SK-N-SH (cell line): ENCODE measurements at regions not wholly inside any gene's neighbourhood (a gene's known extent, or its start where the extent isn't known, plus 50 kb on each side); places are given as distances from the start of the nearest gene placed in this dataset.
A peak's percentile ranks its signal among the peaks of the same experiment; 100 is the strongest.

Experiments
- CTCF ChIA-PET: fragments of 300-600, 350-600 bp; formaldehyde crosslinking; extraction: SDS; loops from one replicate; lab custom pipeline; 2021; lab: Yijun Ruan, JAX
- POLR2A ChIA-PET: fragments of 350-600 bp; sonication (Branson Sonifier 250); formaldehyde crosslinking; extraction: SDS; loops from one replicate; lab custom pipeline; 2020; ENCODE audit warnings: antibody characterized with exemption, inconsistent platforms; lab: Yijun Ruan, JAX
- DNase-seq: peaks from one replicate; pipeline ENCODE4 v3.0.0; 2012
- H2AFZ ChIP-seq: fragments of 200-600 bp; sonication (generic); 2 replicates; pipeline ENCODE4 v1.8.1; 2016; ENCODE audit warnings: antibody characterized with exemption, mild to moderate bottlenecking, low read depth
- H3F3A ChIP-seq: fragments of 200-600 bp; sonication (generic); replicated peaks from 2 replicates; pipeline ENCODE3; 2016; ENCODE audit warnings: antibody characterized with exemption, mild to moderate bottlenecking; ENCODE audit not compliant: insufficient read depth
- H3K27ac ChIP-seq, 2 experiments: fragments of 200-500 bp in 1 of 2; fragments of 200-600 bp in 1 of 2; sonication (Bioruptor generic) in 1 of 2; sonication (generic), shearing (Covaris generic) in 1 of 2; 2 replicates each; pipeline versions ENCODE4 v1.5.1 to v1.6.1; 2014 to 2016; ENCODE audit warnings: low read depth in 2 of 2, inconsistent platforms in 1 of 2, low read length in 1 of 2, mild to moderate bottlenecking in 1 of 2, mixed read lengths in 1 of 2
- H3K27me3 ChIP-seq: fragments of 200-600 bp; sonication (generic), shearing (Covaris generic); 2 replicates; pipeline ENCODE4 v1.6.1; 2016; ENCODE audit warnings: mixed run types; ENCODE audit not compliant: insufficient read depth
- H3K36me3 ChIP-seq, 2 experiments: fragments of 200-500 bp in 1 of 2; fragments of 200-600 bp in 1 of 2; sonication (Bioruptor generic) in 1 of 2; sonication (generic) in 1 of 2; replicated peaks in 1 of 2; 2 replicates each; pipeline versions ENCODE3 to v1.5.1; 2014 to 2016; ENCODE audit warnings: low read length in 1 of 2, mild to moderate bottlenecking in 1 of 2; ENCODE audit not compliant: insufficient read depth in 2 of 2, control insufficient read depth in 1 of 2
- H3K4me1 ChIP-seq, 2 experiments: fragments of 200-500 bp in 1 of 2; fragments of 200-600 bp in 1 of 2; sonication (Bioruptor generic) in 1 of 2; sonication (generic), shearing (Covaris generic) in 1 of 2; 2 replicates each; pipeline versions ENCODE4 v1.5.1 to v1.6.1; 2014 to 2016; ENCODE audit warnings: low read depth in 1 of 2, low read length in 1 of 2, mixed run types in 1 of 2; ENCODE audit not compliant: insufficient read depth in 2 of 2, control insufficient read depth in 1 of 2
- H3K4me2 ChIP-seq: fragments of 200-600 bp; sonication (generic), shearing (Covaris generic); 2 replicates; pipeline ENCODE4 v1.6.1; 2017; ENCODE audit warnings: mixed run types
- H3K4me3 ChIP-seq, 2 experiments: fragments of 200-500 bp in 1 of 2; fragments of 200-600 bp in 1 of 2; sonication (Bioruptor generic) in 1 of 2; sonication (generic), shearing (Covaris generic) in 1 of 2; 2 replicates each; pipeline versions ENCODE4 v1.5.1 to v1.8.1; 2014 to 2016; ENCODE audit warnings: low read depth in 2 of 2, inconsistent platforms in 1 of 2, low read length in 1 of 2, mild to moderate bottlenecking in 1 of 2, mixed read lengths in 1 of 2, moderate library complexity in 1 of 2
- H3K79me2 ChIP-seq: fragments of 200-600 bp; sonication (generic); 2 replicates; pipeline ENCODE4 v1.8.1; 2017; ENCODE audit warnings: mild to moderate bottlenecking; ENCODE audit not compliant: insufficient read depth
- H3K9ac ChIP-seq: fragments of 200-600 bp; sonication (generic); 2 replicates; pipeline ENCODE4 v1.6.1; 2017; ENCODE audit warnings: mixed run types
- H3K9me2 ChIP-seq: fragments of 200-600 bp; sonication (generic); 2 replicates; pipeline ENCODE4 v1.6.1; 2017; ENCODE audit warnings: mixed run types
- H3K9me3 ChIP-seq: fragments of 200-600 bp; sonication (generic); 2 replicates; pipeline ENCODE4 v1.6.1; 2017; ENCODE audit warnings: mixed run types, mild to moderate bottlenecking, moderate library complexity
- H4K20me1 ChIP-seq: fragments of 200-600 bp; sonication (generic); 2 replicates; pipeline ENCODE4 v1.6.1; 2017; ENCODE audit warnings: mild to moderate bottlenecking, mixed run types; ENCODE audit not compliant: insufficient read depth
- CHD2 ChIP-seq: fragments of 150-350 bp; IDR thresholded peaks from 2 replicates; pipeline ENCODE4 v1.6.1; 2018; ENCODE audit warnings: low read length; ENCODE audit not compliant: partially characterized antibody
- CTCF ChIP-seq: fragments of 200-600 bp; sonication (generic); IDR thresholded peaks from 2 replicates; pipeline ENCODE4 v1.6.1; 2017; ENCODE audit warnings: antibody characterized with exemption, mild to moderate bottlenecking, moderate library complexity
- ELF1 ChIP-seq: IDR thresholded peaks from 2 replicates; pipeline ENCODE4 v1.4.0; 2012
- EP300 ChIP-seq, 2 experiments: IDR thresholded peaks; 2 replicates each; pipeline versions ENCODE4 v1.4.0 to v1.6.1; 2012; ENCODE audit warnings: borderline replicate concordance in 1 of 2, low read depth in 1 of 2, low read length in 1 of 2
- EZH2phosphoT487 ChIP-seq: fragments of 200-600 bp; sonication (generic); IDR thresholded peaks from 2 replicates; pipeline ENCODE4 v1.6.1; 2017; ENCODE audit warnings: low read depth, mixed run types, mild to moderate bottlenecking, antibody characterized with exemption, moderate library complexity, borderline replicate concordance
- FOSL2 ChIP-seq: IDR thresholded peaks from 2 replicates; pipeline ENCODE4 v1.4.0; 2012; ENCODE audit warnings: low read depth, mild to moderate bottlenecking, moderate library complexity, borderline replicate concordance
- FOXJ3 ChIP-seq: sonication (generic); formaldehyde crosslinking; IDR thresholded peaks from 2 replicates; pipeline ENCODE4 v1.5.1; 2020; ENCODE audit warnings: mild to moderate bottlenecking, missing genetic modification reagents
- FOXM1 ChIP-seq: IDR thresholded peaks from 2 replicates; pipeline ENCODE4 v1.4.0; 2012; ENCODE audit warnings: low read depth, mild to moderate bottlenecking
- GABPA ChIP-seq: IDR thresholded peaks from 2 replicates; pipeline ENCODE4 v1.4.0; 2012; ENCODE audit warnings: low read depth, mild to moderate bottlenecking
- MXI1 ChIP-seq: IDR thresholded peaks from 2 replicates; pipeline ENCODE4 v1.6.1; 2012; ENCODE audit warnings: mild to moderate bottlenecking, low read depth, low read length, improper control_type of control experiment
- NFIC ChIP-seq: IDR thresholded peaks from 2 replicates; pipeline ENCODE4 v1.4.0; 2012; ENCODE audit warnings: borderline replicate concordance
- NRF1 ChIP-seq: IDR thresholded peaks from 2 replicates; pipeline ENCODE4 v1.6.1; 2012; ENCODE audit warnings: low read depth, mild to moderate bottlenecking, low read length
- PBX3 ChIP-seq: IDR thresholded peaks from 2 replicates; pipeline ENCODE4; 2012
- RAD21 ChIP-seq: IDR thresholded peaks from 2 replicates; pipeline ENCODE4 v1.6.1; 2012; ENCODE audit warnings: mild to moderate bottlenecking, low read length
- RCOR1 ChIP-seq: fragments of 150-350 bp; IDR thresholded peaks from 2 replicates; pipeline ENCODE4 v1.6.1; 2017; ENCODE audit warnings: antibody characterized with exemption, low read length
- REST ChIP-seq: IDR thresholded peaks from 2 replicates; pipeline ENCODE4 v1.6.1; 2012; ENCODE audit warnings: mild to moderate bottlenecking, low read depth, low read length, moderate library complexity
- RFX5 ChIP-seq: IDR thresholded peaks from 2 replicates; pipeline ENCODE4 v1.6.1; 2012; ENCODE audit warnings: mild to moderate bottlenecking, improper control_type of control experiment, low read length
- RXRA ChIP-seq: IDR thresholded peaks from 2 replicates; pipeline ENCODE4 v1.4.0; 2012; ENCODE audit warnings: low read depth, mild to moderate bottlenecking, borderline replicate concordance
- SMC3 ChIP-seq: IDR thresholded peaks from 2 replicates; pipeline ENCODE4 v1.6.1; 2012; ENCODE audit warnings: low read depth, low read length, improper control_type of control experiment
- TAF1 ChIP-seq: IDR thresholded peaks from 2 replicates; pipeline ENCODE4 v1.6.1; 2012; ENCODE audit warnings: low read depth, mild to moderate bottlenecking, low read length, moderate library complexity, borderline replicate concordance
- TCF12 ChIP-seq: IDR thresholded peaks from 2 replicates; pipeline ENCODE4 v1.4.0; 2012
- TEAD4 ChIP-seq: IDR thresholded peaks from 2 replicates; pipeline ENCODE4 v1.4.0; 2012; ENCODE audit warnings: mild to moderate bottlenecking, borderline replicate concordance; ENCODE audit not compliant: insufficient read depth
- USF1 ChIP-seq: IDR thresholded peaks from 2 replicates; pipeline ENCODE4 v1.4.0; 2012; ENCODE audit warnings: low read depth, borderline replicate concordance
- USF2 ChIP-seq: fragments of 150-350 bp; IDR thresholded peaks from 2 replicates; pipeline ENCODE4 v1.6.1; 2017; ENCODE audit warnings: antibody characterized with exemption, low read length, low read depth, borderline replicate concordance
- YY1 ChIP-seq: IDR thresholded peaks from 2 replicates; pipeline ENCODE4 v1.4.0; 2012; ENCODE audit warnings: low read depth, mild to moderate bottlenecking
- WGBS: methylation state at CpG from one replicate; pipeline ENCODE4 v1.1.6; 2017; ENCODE audit warnings: low lambda C conversion rate; 5-methylcytosine and 5-hydroxymethylcytosine counted together
- TF ChIP-seq, protein P1 (sequence below): fragments of 150-350 bp; IDR thresholded peaks from 2 replicates; pipeline ENCODE4 v1.6.1; 2016; ENCODE audit warnings: mild to moderate bottlenecking, low read depth, low read length

DNA sequence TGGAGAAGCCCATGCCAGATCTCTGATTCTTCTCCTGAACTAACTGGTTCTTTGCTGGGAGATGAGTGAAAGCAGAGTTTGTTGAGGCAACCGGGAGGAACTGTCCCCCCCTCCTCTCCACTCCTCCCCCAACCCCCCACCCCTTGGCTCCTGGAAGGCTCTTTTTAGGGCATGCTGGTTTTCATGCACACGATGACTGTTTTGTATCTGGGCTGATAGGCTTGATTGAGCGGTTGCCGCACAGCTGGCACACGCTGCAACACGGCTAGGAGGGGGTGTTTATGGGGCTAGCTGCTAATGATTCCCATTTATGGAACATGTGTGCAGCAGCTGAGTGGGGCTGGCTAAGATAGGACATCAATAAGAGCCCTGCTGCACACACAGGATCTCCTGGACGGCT is 137.2 kb downstream of the SMIM20 start:
- DNase-seq, result peak; percentile 71
- 51% methylated on average over 6 of the region's 7 CpGs for WGBS
- no peaks in the 10 kb centered on the region; the same call in 1 of the 2 replicates for H3K27me3 ChIP-seq
- TF ChIP-seq TAF1 (no peak), FOXJ3 (CRISPR knock-in tag) (0 out of 2 replicates have a peak, but pooled peaks have one; percentile 23), FOSL2 (no peak), PBX3 (no peak), TEAD4 (no peak), EP300 (IDR thresholded peaks at IDR 0.05; ENCODE audit: borderline replicate concordance in 1 of 2, low read depth in 1 of 2, low read length in 1 of 2) (peak in 1 of 2 experiments; percentile 66; a peak in 1 of 4 replicates), CTCF (no peak), USF2 (no peak), NFIC (no peak), NRF1 (no peak), CHD2 (peak; percentile 16), RXRA (no peak), GABPA (no peak), RAD21 (no peak), FOXM1 (no peak), RFX5 (no peak), RCOR1 (peak; percentile 64; the same call in 1 of the 2 replicates), ELF1 (no peak), EZH2phosphoT487 (no peak), REST (no peak), USF1 (no peak), TCF12 (no peak), YY1 (no peak), SMC3 (no peak), MXI1 (peak; percentile 46; the same call in 1 of the 2 replicates)
- TF ChIP-seq, protein P1, sequence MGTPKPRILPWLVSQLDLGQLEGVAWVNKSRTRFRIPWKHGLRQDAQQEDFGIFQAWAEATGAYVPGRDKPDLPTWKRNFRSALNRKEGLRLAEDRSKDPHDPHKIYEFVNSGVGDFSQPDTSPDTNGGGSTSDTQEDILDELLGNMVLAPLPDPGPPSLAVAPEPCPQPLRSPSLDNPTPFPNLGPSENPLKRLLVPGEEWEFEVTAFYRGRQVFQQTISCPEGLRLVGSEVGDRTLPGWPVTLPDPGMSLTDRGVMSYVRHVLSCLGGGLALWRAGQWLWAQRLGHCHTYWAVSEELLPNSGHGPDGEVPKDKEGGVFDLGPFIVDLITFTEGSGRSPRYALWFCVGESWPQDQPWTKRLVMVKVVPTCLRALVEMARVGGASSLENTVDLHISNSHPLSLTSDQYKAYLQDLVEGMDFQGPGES, result no peak

More for the DNA sequence above, 137.2 kb downstream of the SMIM20 start:
- H3K4me1 ChIP-seq, result peaks cover 0 to 11% of the 10 kb centered on the region in 2 experiments; a peak in 1 of 4 replicates
- no peak overlapping the region for H3K9ac ChIP-seq
- CTCF ChIA-PET, result interaction anchor here (0.9 to 1.6 kb wide), 7 partner anchors 16 to 359 kb away, joined by 3 to 6 read pairs (median 4); no protein-coding TSS in a partner anchor
- H3K27ac ChIP-seq, result no peak overlapping the region
- H3K9me2 ChIP-seq, result no peaks in the 10 kb centered on the region
- no peaks in the 10 kb centered on the region for H3F3A ChIP-seq
- POLR2A ChIA-PET, result no interaction called here
- no peaks in the 10 kb centered on the region for H3K36me3 ChIP-seq
- H3K4me2 ChIP-seq, result no peak overlapping the region
- H3K4me3 ChIP-seq, result no peak overlapping the region
- H3K9me3 ChIP-seq, result no peaks in the 10 kb centered on the region
- H4K20me1 ChIP-seq, result no peaks in the 10 kb centered on the region
- no peak overlapping the region for H2AFZ ChIP-seq
- no peaks in the 10 kb centered on the region for H3K79me2 ChIP-seq
